Aorta (tissue), 5 donors: ENCODE measurements at regions not wholly inside any gene's neighbourhood (a gene's known extent, or its start where the extent isn't known, plus 50 kb on each side); places are given as distances from the start of the nearest gene placed in this dataset.

Experiments used
- ATAC-seq: fragments of 200-7000 bp; cut with Tn5 transposase; one replicate; pipeline ENCODE4 v1.9.1; 2022; ENCODE audit warnings: moderate library complexity; ENCODE audit not compliant: low FRiP score
- DNase-seq, 2 donors: peaks; one replicate each; pipeline ENCODE4 v3.0.0-alpha.2; 2020
- H3K27ac ChIP-seq, 2 donors: one replicate each; pipeline ENCODE4 v1.5.1; 2013; ENCODE audit warnings: low read length in 2 of 2, mild to moderate bottlenecking in 2 of 2, moderate library complexity in 2 of 2, control low read depth in 1 of 2, inconsistent platforms in 1 of 2, low read depth in 1 of 2
- H3K27me3 ChIP-seq, 2 donors: one replicate each; pipeline ENCODE4 v1.6.1; 2013; ENCODE audit warnings: control low read depth in 1 of 2, low read length in 1 of 2, mild to moderate bottlenecking in 1 of 2, moderate library complexity in 1 of 2; ENCODE audit not compliant: insufficient read depth in 2 of 2, control insufficient read depth in 1 of 2
- H3K36me3 ChIP-seq, 2 donors: one replicate each; pipeline ENCODE4 v1.6.1; 2013; ENCODE audit warnings: control low read depth in 1 of 2, low read length in 1 of 2, mild to moderate bottlenecking in 1 of 2; ENCODE audit not compliant: insufficient read depth in 2 of 2, control insufficient read depth in 1 of 2
- H3K4me1 ChIP-seq, 2 donors: one replicate each; pipeline ENCODE4 v1.6.1; 2013; ENCODE audit warnings: low read length in 2 of 2, control low read depth in 1 of 2, mild to moderate bottlenecking in 1 of 2, moderate library complexity in 1 of 2; ENCODE audit not compliant: insufficient read depth in 2 of 2, control insufficient read depth in 1 of 2
- H3K4me3 ChIP-seq, 2 donors: one replicate each; pipeline ENCODE4 v1.5.1; 2013; ENCODE audit warnings: low read length in 2 of 2, control low read depth in 1 of 2, mild to moderate bottlenecking in 1 of 2
- H3K9me3 ChIP-seq: one replicate; pipeline ENCODE4 v1.6.1; 2013; ENCODE audit warnings: mild to moderate bottlenecking, low read length; ENCODE audit not compliant: control insufficient read depth
- WGBS, 2 donors: extraction: QIAGEN DNeasy Blood & Tissue Kit; methylation state at CpG; one replicate each; pipeline ENCODE4 v1.1.7; 2013; 5-methylcytosine and 5-hydroxymethylcytosine counted together
- intact Hi-C, 2 donors: fragments of 100-400 bp; cut with DNase I; formaldehyde crosslinking; loops; one replicate each; pipeline versions ENCODE4 v1.14.2 to v1.15.0; 2022
- donor health status: healthy with polysubstance abuse.
- donor health status: Bipolar disorder and iron deficiency.
- donor health status: DM: no; HTN: no; CAD: no.
- donor health status: DM: no; HTN: no; CAD: no.
- donor health status: DM: yes; HTN: yes; CAD: no.

- Histone ChIP-seq H3K4me1 (no peaks in the 10 kb centered on the region), H3K9me3 (peaks cover 1% of the 10 kb centered on the region), H3K4me3 (no peak overlapping the region), H3K27me3 (no peaks in the 10 kb centered on the region), H3K27ac (no peak overlapping the region), H3K36me3 (no peaks in the 10 kb centered on the region)
- 73 to 74% methylated on average over 24 of the region's 24 CpGs for WGBS, 2 donors
- no peak for ATAC-seq
- intact Hi-C loops = no loop called here
- DNase-seq = peak in 1 of 2 donors; percentile 74
These were observed 59.2 kb upstream of the NKX1-1 start for GRCh38 chr4:1465173-1466033.

- Histone ChIP-seq H3K4me3 (no peak overlapping the region), H3K9me3 (peaks cover 1% of the 10 kb centered on the region), H3K27ac (no peak overlapping the region), H3K27me3 (no peaks in the 10 kb centered on the region), H3K36me3 (no peaks in the 10 kb centered on the region), H3K4me1 (no peaks in the 10 kb centered on the region)
- 68 to 69% methylated on average over 15 of the region's 15 CpGs for WGBS, 2 donors
- ATAC-seq = no peak
- peak in 1 of 2 donors; percentile 66 for DNase-seq
- intact Hi-C loops = no loop called here
These were observed 58.4 kb upstream of the NKX1-1 start for GRCh38 chr4:1464581-1465171.

- H3K27me3 ChIP-seq = no peaks in the 10 kb centered on the region
- intact Hi-C loops = no loop called here
- no peaks in the 10 kb centered on the region for H3K4me1 ChIP-seq
- no peak overlapping the region for H3K4me3 ChIP-seq
- ATAC-seq = no peak
- 69 to 80% methylated on average over 20 to 22 of the region's 22 CpGs for WGBS, 2 donors
- no peak overlapping the region for H3K27ac ChIP-seq
- H3K36me3 ChIP-seq = no peaks in the 10 kb centered on the region
- peak in 1 of 2 donors; percentile 65 for DNase-seq
- peaks cover 1% of the 10 kb centered on the region for H3K9me3 ChIP-seq
These were observed 57.8 kb upstream of the NKX1-1 start for GRCh38 chr4:1463927-1464540.

DNA sequence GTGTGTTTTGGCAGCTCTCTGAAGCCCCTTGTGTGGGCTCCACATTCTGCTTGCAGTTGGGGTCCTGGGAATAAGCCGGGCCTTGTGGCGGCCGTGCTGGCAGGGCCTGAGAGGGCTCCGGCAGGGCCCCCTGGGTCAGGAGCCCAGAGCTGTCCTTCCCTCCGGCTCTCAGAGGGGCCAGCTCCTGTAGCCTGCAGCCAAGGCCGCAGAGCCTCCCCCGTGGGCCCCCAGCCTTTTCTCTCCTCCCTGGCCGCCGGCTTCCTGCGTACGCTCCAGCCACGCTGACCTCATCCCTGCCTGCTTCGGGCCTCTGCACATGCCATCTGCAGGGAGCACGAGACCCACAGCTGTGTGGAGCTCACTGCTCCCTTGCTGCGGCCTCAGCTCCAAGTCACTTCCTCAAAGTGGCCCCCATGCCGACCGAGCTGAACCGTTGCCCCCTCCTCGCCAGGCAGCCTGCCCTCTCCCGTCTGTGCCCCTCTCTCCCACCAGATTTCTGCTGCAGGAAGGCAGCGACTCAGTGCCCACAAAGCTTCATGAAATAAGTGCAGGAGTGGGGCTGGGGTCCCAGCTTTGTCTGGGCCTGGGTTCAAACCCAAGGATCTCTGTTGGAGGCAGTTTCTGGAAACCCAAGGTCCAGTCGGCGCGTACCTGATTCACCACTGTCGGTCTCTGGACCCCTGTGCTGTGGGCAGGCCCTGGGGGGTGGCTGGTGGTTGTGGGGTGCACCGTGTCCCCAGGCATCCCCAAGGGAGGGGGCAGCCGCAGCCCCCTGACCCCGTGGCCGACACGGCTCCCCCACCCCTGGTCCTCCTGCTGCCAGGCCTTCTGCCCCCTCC is 57.1 kb upstream of the NKX1-1 start:
- intact Hi-C loops = no loop called here
- H3K4me3 ChIP-seq = no peak overlapping the region
- H3K27ac ChIP-seq = no peak overlapping the region
- H3K4me1 ChIP-seq = no peaks in the 10 kb centered on the region
- no peaks in the 10 kb centered on the region for H3K36me3 ChIP-seq
- WGBS, 2 donors = 40 to 42% methylated on average over 23 to 30 of the region's 30 CpGs
- ATAC-seq = peak; percentile 16
- no peaks in the 10 kb centered on the region for H3K27me3 ChIP-seq
- peak in 1 of 2 donors; percentile 72 for DNase-seq
- no peaks in the 10 kb centered on the region for H3K9me3 ChIP-seq

- intact Hi-C loops = no loop called here
- Histone ChIP-seq H3K27me3 (no peaks in the 10 kb centered on the region), H3K4me3 (no peak overlapping the region), H3K27ac (no peak overlapping the region), H3K4me1 (no peaks in the 10 kb centered on the region), H3K9me3 (no peaks in the 10 kb centered on the region), H3K36me3 (no peaks in the 10 kb centered on the region)
- no peak for ATAC-seq
- WGBS, 2 donors = 58 to 69% methylated on average over 14 of the region's 14 CpGs
- peak in 1 of 2 donors; percentile 72 for DNase-seq
These were observed 56.5 kb upstream of the NKX1-1 start for GRCh38 chr4:1462768-1463075.

DNA sequence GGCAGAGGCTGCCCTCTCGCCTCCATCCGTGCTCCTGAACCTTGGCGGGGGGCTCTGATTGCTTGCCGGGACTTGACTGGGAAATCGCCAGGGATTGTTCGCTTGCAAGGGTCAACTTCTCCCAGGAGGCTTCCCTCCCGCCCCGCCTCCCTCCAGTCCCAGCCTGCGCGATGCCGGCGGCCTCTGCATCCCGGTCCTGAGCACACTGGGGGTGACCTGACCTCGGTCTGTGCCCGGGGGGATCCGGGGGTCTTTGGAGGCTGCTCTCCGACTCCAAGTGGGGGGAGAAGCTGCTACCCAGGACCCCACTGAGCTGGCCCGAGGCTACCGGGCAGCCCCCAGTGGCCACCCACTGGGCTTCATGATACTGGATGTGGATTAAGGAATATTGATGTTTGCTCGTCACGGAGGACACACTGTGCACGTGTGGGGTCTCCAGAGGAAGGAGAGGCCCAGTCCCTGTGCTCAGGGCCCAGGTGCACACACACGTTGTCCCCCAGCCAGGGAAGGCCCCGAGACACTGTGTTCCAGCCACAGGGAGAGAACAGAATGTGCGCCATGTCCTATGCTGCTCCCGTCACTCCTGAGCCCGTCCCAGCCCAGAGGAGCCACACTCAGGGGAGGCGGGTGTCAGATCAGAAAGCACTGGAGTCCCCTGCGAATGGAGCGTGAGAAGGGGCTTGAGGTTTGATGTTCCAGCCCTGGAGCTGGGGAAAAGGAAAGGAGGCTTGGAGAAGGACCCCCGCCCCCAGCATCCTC is 55.9 kb upstream of the NKX1-1 start:
- H3K27ac ChIP-seq = no peak overlapping the region
- no peaks in the 10 kb centered on the region for H3K27me3 ChIP-seq
- no peaks in the 10 kb centered on the region for H3K9me3 ChIP-seq
- DNase-seq (no peak), ATAC-seq (no peak)
- no peaks in the 10 kb centered on the region for H3K36me3 ChIP-seq
- 30 to 39% methylated on average over 31 of the region's 31 CpGs for WGBS, 2 donors
- intact Hi-C loops = no loop called here
- no peaks in the 10 kb centered on the region for H3K4me1 ChIP-seq
- H3K4me3 ChIP-seq = no peak overlapping the region

- intact Hi-C loops = no loop called here
- Histone ChIP-seq H3K9me3 (no peaks in the 10 kb centered on the region), H3K4me1 (no peaks in the 10 kb centered on the region), H3K27ac (no peak overlapping the region), H3K27me3 (no peaks in the 10 kb centered on the region), H3K36me3 (no peaks in the 10 kb centered on the region), H3K4me3 (no peak overlapping the region)
- DNase-seq (no peak), ATAC-seq (no peak)
- 67% methylated on average over 18 to 19 of the region's 19 CpGs for WGBS, 2 donors
These were observed 55.0 kb upstream of the NKX1-1 start for GRCh38 chr4:1460967-1461868.
